Cardiac fibroblast (primary cell): ENCODE measurements at regions not wholly inside any gene's neighbourhood (a gene's known extent, or its start where the extent isn't known, plus 50 kb on each side); places are given as distances from the start of the nearest gene placed in this dataset.

ENCODE experiments used
- DNase-seq, 2 donors: peaks; one replicate each; pipeline versions ENCODE4 v3.0.0 to v3.0.0-alpha.2; 2010; ENCODE audit warnings: low read depth in 2 of 2
- H3K4me3 ChIP-seq, 2 donors: replicated peaks in 1 of 2; 1 replicate in 1 of 2; 2 replicates in 1 of 2; pipeline ENCODE4 v1.5.1; 2011; ENCODE audit warnings: low read depth in 2 of 2, low read length in 2 of 2, mild to moderate bottlenecking in 2 of 2, moderate library complexity in 1 of 2
- CTCF ChIP-seq: IDR thresholded peaks from one replicate; pipeline ENCODE4 v1.5.1; 2011; ENCODE audit warnings: low read depth, mild to moderate bottlenecking, low read length, inconsistent platforms

- no peak overlapping the region for H3K4me3 ChIP-seq
- peak; percentile 43 for TF ChIP-seq CTCF
- peak; percentile 1 to 13 for DNase-seq
These were observed 423.6 kb upstream of the CHST9 start for GRCh38 chr18:27608742-27609141.

DNA sequence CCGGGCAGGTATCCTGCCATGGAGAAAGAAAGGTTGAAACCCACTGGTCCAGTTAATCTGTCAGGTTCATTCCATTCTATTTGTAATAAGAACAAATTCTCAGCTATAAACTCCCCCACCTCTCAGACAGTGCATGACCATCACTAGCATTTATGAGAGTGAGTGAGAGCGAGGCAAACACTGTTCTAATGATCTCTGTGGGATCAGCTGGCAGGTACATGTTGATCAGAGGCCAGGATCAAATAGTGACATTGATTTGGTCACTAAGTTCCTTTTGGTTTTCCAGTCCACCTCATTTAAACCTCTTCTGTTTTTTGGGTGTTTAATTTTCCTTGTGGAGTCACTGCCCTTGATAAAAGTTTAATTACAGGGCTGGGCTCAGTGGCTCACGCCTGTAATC lies 423.1 kb upstream of the CHST9 start:
- TF ChIP-seq CTCF, result no peak
- DNase-seq, result no peak
- H3K4me3 ChIP-seq, result no peak overlapping the region

- TF ChIP-seq CTCF, result no peak
These were observed 421.6 kb upstream of the CHST9 start for GRCh38 chr18:27606741-27607140.

GRCh38 chr18:27605107-27605834 lies 420.2 kb upstream of the CHST9 start:
- peak; percentile 83 to 87 for DNase-seq
- peak; percentile 79 for TF ChIP-seq CTCF

More at GRCh38 chr18:27606741-27607140, 421.6 kb upstream of the CHST9 start:
- no peak overlapping the region for H3K4me3 ChIP-seq
- DNase-seq, result no peak

GRCh38 chr18:27604583-27604982 lies 419.5 kb upstream of the CHST9 start:
- DNase-seq, result peak; percentile 52 to 59
- TF ChIP-seq CTCF, result no peak

More at GRCh38 chr18:27605107-27605834, 420.2 kb upstream of the CHST9 start:
- no peak overlapping the region for H3K4me3 ChIP-seq

GRCh38 chr18:27602092-27602491 lies 417.0 kb upstream of the CHST9 start:
- TF ChIP-seq CTCF, result no peak
- H3K4me3 ChIP-seq, result no peak overlapping the region
- no peak for DNase-seq

More at GRCh38 chr18:27604583-27604982, 419.5 kb upstream of the CHST9 start:
- H3K4me3 ChIP-seq, result no peak overlapping the region

GRCh38 chr18:27600245-27600644 lies 415.1 kb upstream of the CHST9 start:
- TF ChIP-seq CTCF, result no peak

More at GRCh38 chr18:27600245-27600644, 415.1 kb upstream of the CHST9 start:
- DNase-seq, result no peak
- H3K4me3 ChIP-seq, result no peak overlapping the region
